ENCODE measurements at regions not wholly inside any gene's neighbourhood (a gene's known extent, or its start where the extent isn't known, plus 50 kb on each side); places are given as distances from the start of the nearest gene placed in this dataset.
"Not testable (repeated sequence)": the region's sequence is repeated elsewhere in the genome, so short reads cannot be mapped to it uniquely, and the experiment has no call there.

GRCh38 chr1:83058327-83058726, 940.6 kb downstream of the TTLL7 start:
- Histone ChIP-seq H3K27ac (no peak overlapping the region), H3K9me3 (no peaks in the 10 kb centered on the region), H3K27me3 (no peaks in the 10 kb centered on the region), H3K36me3 (no peaks in the 10 kb centered on the region), H3K4me1 (no peaks in the 10 kb centered on the region), H3K4me3 (no peak overlapping the region)
- TF ChIP-seq CTCF (IDR thresholded peaks at IDR 0.05) (no peak), POLR2A (IDR thresholded peaks at IDR 0.05) (no peak)
- DNase-seq, result no peak

GRCh38 chr1:83055391-83056170, 943.4 kb downstream of the TTLL7 start:
- Histone ChIP-seq H3K27ac (no peak overlapping the region), H3K4me3 (no peak overlapping the region), H3K36me3 (no peaks in the 10 kb centered on the region), H3K9me3 (no peaks in the 10 kb centered on the region), H3K4me1 (no peaks in the 10 kb centered on the region), H3K27me3 (no peaks in the 10 kb centered on the region)
- DNase-seq, result no peak
- TF ChIP-seq POLR2A (IDR thresholded peaks at IDR 0.05) (no peak), CTCF (IDR thresholded peaks at IDR 0.05) (no peak)

GRCh38 chr1:83053446-83053845, 945.5 kb downstream of the TTLL7 start:
- Histone ChIP-seq H3K9me3 (no peaks in the 10 kb centered on the region), H3K36me3 (no peaks in the 10 kb centered on the region), H3K27ac (no peak overlapping the region), H3K27me3 (no peaks in the 10 kb centered on the region), H3K4me3 (no peak overlapping the region), H3K4me1 (no peaks in the 10 kb centered on the region)
- DNase-seq, result no peak
- TF ChIP-seq CTCF (IDR thresholded peaks at IDR 0.05), result no peak

GRCh38 chr1:83052865-83053264, 946.1 kb downstream of the TTLL7 start:
- Histone ChIP-seq H3K27me3 (no peaks in the 10 kb centered on the region), H3K4me1 (no peaks in the 10 kb centered on the region), H3K9me3 (no peaks in the 10 kb centered on the region), H3K4me3 (no peak overlapping the region), H3K27ac (no peak overlapping the region), H3K36me3 (no peaks in the 10 kb centered on the region)
- DNase-seq, result no peak
- TF ChIP-seq CTCF (IDR thresholded peaks at IDR 0.05), result no peak

GRCh38 chr1:83051053-83051452, 947.9 kb downstream of the TTLL7 start:
- DNase-seq, H3K9me3 ChIP-seq, H3K4me1 ChIP-seq, H3K27me3 ChIP-seq, H3K36me3 ChIP-seq, H3K4me3 ChIP-seq, H3K27ac ChIP-seq: not testable (repeated sequence)

GRCh38 chr1:83043244-83043643, 955.7 kb downstream of the TTLL7 start:
- TF ChIP-seq POLR2A (IDR thresholded peaks at IDR 0.05) (no peak), CTCF (IDR thresholded peaks at IDR 0.05) (no peak)
- no peak for DNase-seq
- no peaks in the 10 kb centered on the region for H3K4me1 ChIP-seq
- no peak overlapping the region for H3K27ac ChIP-seq
- H3K27me3 ChIP-seq, result no peaks in the 10 kb centered on the region
- no peak overlapping the region for H3K4me3 ChIP-seq
- no peaks in the 10 kb centered on the region for H3K36me3 ChIP-seq
- no peaks in the 10 kb centered on the region for H3K9me3 ChIP-seq

GRCh38 chr1:83039091-83039490, 959.8 kb downstream of the TTLL7 start:
- H3K4me3 ChIP-seq, H3K36me3 ChIP-seq, DNase-seq, H3K4me1 ChIP-seq, H3K27ac ChIP-seq, H3K27me3 ChIP-seq, H3K9me3 ChIP-seq: not testable (repeated sequence)

All from Peyer's patch (tissue), 4 donors.